ENCODE measurements at regions not wholly inside any gene's neighbourhood (a gene's known extent, or its start where the extent isn't known, plus 50 kb on each side); places are given as distances from the start of the nearest gene placed in this dataset.
"Not testable (repeated sequence)": the region's sequence is repeated elsewhere in the genome, so short reads cannot be mapped to it uniquely, and the experiment has no call there.

- no peaks in the 10 kb centered on the region for H3K36me3 Mint-ChIP-seq (ENCODE audit: low read depth)
These were observed 507.0 kb upstream of the PABPC4L start for GRCh38 chr4:134708616-134709015.

GRCh38 chr4:134708026-134708425 is 506.4 kb upstream of the PABPC4L start:
- POLR2A ChIA-PET, result no interaction called here
- CTCF ChIA-PET, result no interaction called here
- no peaks in the 10 kb centered on the region for H3K27me3 Mint-ChIP-seq
- no peak for DNase-seq
- H3K36me3 Mint-ChIP-seq (ENCODE audit: low read depth), result no peaks in the 10 kb centered on the region
- no peak overlapping the region for H3K27ac Mint-ChIP-seq
- H3K9me3 Mint-ChIP-seq, result no peaks in the 10 kb centered on the region
- H3K4me3 Mint-ChIP-seq, result no peak overlapping the region
- no peaks in the 10 kb centered on the region for H3K4me1 Mint-ChIP-seq

More at GRCh38 chr4:134708616-134709015, 507.0 kb upstream of the PABPC4L start:
- H3K4me3 Mint-ChIP-seq, result no peak overlapping the region
- ChIA-PET CTCF (no interaction called here), POLR2A (no interaction called here)
- H3K27me3 Mint-ChIP-seq, result no peaks in the 10 kb centered on the region
- H3K9me3 Mint-ChIP-seq, result no peaks in the 10 kb centered on the region
- H3K27ac Mint-ChIP-seq, result no peak overlapping the region
- no peaks in the 10 kb centered on the region for H3K4me1 Mint-ChIP-seq
- DNase-seq, result no peak

GRCh38 chr4:134702374-134702773 is 500.8 kb upstream of the PABPC4L start:
- no peak overlapping the region for H3K27ac Mint-ChIP-seq
- no peaks in the 10 kb centered on the region for H3K36me3 Mint-ChIP-seq (ENCODE audit: low read depth)
- POLR2A ChIA-PET, result no interaction called here
- CTCF ChIA-PET, result no interaction called here
- DNase-seq, result no peak
- H3K27me3 Mint-ChIP-seq, result no peaks in the 10 kb centered on the region
- H3K4me1 Mint-ChIP-seq, result no peaks in the 10 kb centered on the region
- H3K4me3 Mint-ChIP-seq, result no peak overlapping the region
- no peaks in the 10 kb centered on the region for H3K9me3 Mint-ChIP-seq

GRCh38 chr4:134700251-134700650 is 498.7 kb upstream of the PABPC4L start:
- ChIA-PET CTCF (no interaction called here), POLR2A (no interaction called here)
- Mint-ChIP-seq H3K36me3 (ENCODE audit: low read depth) (no peaks in the 10 kb centered on the region), H3K9me3 (no peaks in the 10 kb centered on the region), H3K27me3 (no peaks in the 10 kb centered on the region), H3K4me1 (no peaks in the 10 kb centered on the region), H3K4me3 (no peak overlapping the region), H3K27ac (no peak overlapping the region)
- no peak for DNase-seq

- H3K4me1 Mint-ChIP-seq; CTCF ChIA-PET; H3K9me3 Mint-ChIP-seq; H3K27ac Mint-ChIP-seq; DNase-seq; H3K27me3 Mint-ChIP-seq; H3K36me3 Mint-ChIP-seq (ENCODE audit: low read depth); POLR2A ChIA-PET; H3K4me3 Mint-ChIP-seq: not testable (repeated sequence)
These were observed 497.2 kb upstream of the PABPC4L start for GRCh38 chr4:134698831-134699230.

GRCh38 chr4:134695433-134695832 is 493.8 kb upstream of the PABPC4L start:
- peaks cover 2% of the 10 kb centered on the region for H3K9me3 Mint-ChIP-seq
- H3K4me3 Mint-ChIP-seq, result no peak overlapping the region
- ChIA-PET CTCF (no interaction called here), POLR2A (no interaction called here)
- no peaks in the 10 kb centered on the region for H3K27me3 Mint-ChIP-seq
- no peak overlapping the region for H3K27ac Mint-ChIP-seq
- DNase-seq, result no peak
- H3K4me1 Mint-ChIP-seq, result no peaks in the 10 kb centered on the region
- no peaks in the 10 kb centered on the region for H3K36me3 Mint-ChIP-seq (ENCODE audit: low read depth)

GRCh38 chr4:134691915-134692314 is 490.3 kb upstream of the PABPC4L start:
- DNase-seq, result no peak
- Mint-ChIP-seq H3K27me3 (no peaks in the 10 kb centered on the region), H3K4me1 (no peaks in the 10 kb centered on the region), H3K27ac (no peak overlapping the region), H3K36me3 (ENCODE audit: low read depth) (no peaks in the 10 kb centered on the region), H3K4me3 (no peak overlapping the region), H3K9me3 (peaks cover 2% of the 10 kb centered on the region)
- ChIA-PET CTCF (no interaction called here), POLR2A (no interaction called here)

GRCh38 chr4:134687646-134688628 is 486.3 kb upstream of the PABPC4L start:
- H3K27me3 Mint-ChIP-seq, result no peaks in the 10 kb centered on the region
- DNase-seq, result no peak
- H3K4me3 Mint-ChIP-seq, result no peak overlapping the region
- ChIA-PET CTCF (no interaction called here), POLR2A (no interaction called here)
- H3K9me3 Mint-ChIP-seq, result peaks cover 2% of the 10 kb centered on the region
- H3K4me1 Mint-ChIP-seq, result no peaks in the 10 kb centered on the region
- H3K27ac Mint-ChIP-seq, result no peak overlapping the region
- H3K36me3 Mint-ChIP-seq (ENCODE audit: low read depth), result no peaks in the 10 kb centered on the region

- Mint-ChIP-seq H3K4me3 (no peak overlapping the region), H3K27me3 (no peaks in the 10 kb centered on the region), H3K9me3 (peaks cover 7% of the 10 kb centered on the region), H3K27ac (no peak overlapping the region), H3K4me1 (no peaks in the 10 kb centered on the region), H3K36me3 (ENCODE audit: low read depth) (no peaks in the 10 kb centered on the region)
- ChIA-PET POLR2A (no interaction called here), CTCF (no interaction called here)
- DNase-seq, result no peak
These were observed 475.7 kb upstream of the PABPC4L start for GRCh38 chr4:134677209-134677814.

- Mint-ChIP-seq H3K9me3 (no peaks in the 10 kb centered on the region), H3K27ac (no peak overlapping the region), H3K4me1 (no peaks in the 10 kb centered on the region), H3K36me3 (ENCODE audit: low read depth) (no peaks in the 10 kb centered on the region), H3K27me3 (no peaks in the 10 kb centered on the region), H3K4me3 (no peak overlapping the region)
- POLR2A ChIA-PET, result no interaction called here
- no peak for DNase-seq
- CTCF ChIA-PET, result no interaction called here
These were observed 466.6 kb upstream of the PABPC4L start for GRCh38 chr4:134668237-134668636.

GRCh38 chr4:134666640-134667039 is 465.1 kb upstream of the PABPC4L start:
- H3K27me3 Mint-ChIP-seq, result no peaks in the 10 kb centered on the region
- no peak overlapping the region for H3K4me3 Mint-ChIP-seq
- no peak overlapping the region for H3K27ac Mint-ChIP-seq
- POLR2A ChIA-PET, result no interaction called here
- H3K9me3 Mint-ChIP-seq, result no peaks in the 10 kb centered on the region
- no peaks in the 10 kb centered on the region for H3K4me1 Mint-ChIP-seq
- H3K36me3 Mint-ChIP-seq (ENCODE audit: low read depth), result no peaks in the 10 kb centered on the region
- DNase-seq, result no peak
- CTCF ChIA-PET, result no interaction called here

- H3K4me3 Mint-ChIP-seq, result no peak overlapping the region
- no peaks in the 10 kb centered on the region for H3K36me3 Mint-ChIP-seq (ENCODE audit: low read depth)
- H3K27me3 Mint-ChIP-seq, result no peaks in the 10 kb centered on the region
- H3K27ac Mint-ChIP-seq, result no peak overlapping the region
- CTCF ChIA-PET, result no interaction called here
- no peak for DNase-seq
- H3K4me1 Mint-ChIP-seq, result no peaks in the 10 kb centered on the region
- POLR2A ChIA-PET, result no interaction called here
- H3K9me3 Mint-ChIP-seq, result no peaks in the 10 kb centered on the region
These were observed 463.8 kb upstream of the PABPC4L start for GRCh38 chr4:134665429-134665828.

- ChIA-PET POLR2A (no interaction called here), CTCF (no interaction called here)
- H3K4me3 Mint-ChIP-seq, result no peak overlapping the region
- no peak for DNase-seq
- H3K36me3 Mint-ChIP-seq (ENCODE audit: low read depth), result no peaks in the 10 kb centered on the region
- no peaks in the 10 kb centered on the region for H3K9me3 Mint-ChIP-seq
- H3K27me3 Mint-ChIP-seq, result no peaks in the 10 kb centered on the region
- H3K27ac Mint-ChIP-seq, result no peak overlapping the region
- H3K4me1 Mint-ChIP-seq, result no peaks in the 10 kb centered on the region
These were observed 462.2 kb upstream of the PABPC4L start for GRCh38 chr4:134663742-134664141.

- no peaks in the 10 kb centered on the region for H3K36me3 Mint-ChIP-seq (ENCODE audit: low read depth)
These were observed 448.9 kb upstream of the PABPC4L start for GRCh38 chr4:134650461-134650860.

More at GRCh38 chr4:134650461-134650860, 448.9 kb upstream of the PABPC4L start:
- no peak overlapping the region for H3K27ac Mint-ChIP-seq
- no peak for DNase-seq
- no peak overlapping the region for H3K4me3 Mint-ChIP-seq
- no peaks in the 10 kb centered on the region for H3K4me1 Mint-ChIP-seq
- H3K9me3 Mint-ChIP-seq, result peaks cover 3% of the 10 kb centered on the region
- no peaks in the 10 kb centered on the region for H3K27me3 Mint-ChIP-seq
- POLR2A ChIA-PET, result no interaction called here
- CTCF ChIA-PET, result no interaction called here

Data from activated CD4-positive, alpha-beta T cell treated with anti-CD3 and anti-CD28 coated beads, Interleukin-2, amount 10 ng/mL, durations not matched to agents 7 days and 5 days (primary cell).